ENCODE measurements at regions not wholly inside any gene's neighbourhood (a gene's known extent, or its start where the extent isn't known, plus 50 kb on each side); places are given as distances from the start of the nearest gene placed in this dataset.

- TF ChIP-seq CTCF (IDR thresholded peaks at IDR 0.05) (no peak), ZFX (IDR thresholded peaks at IDR 0.05; ENCODE audit: borderline replicate concordance) (no peak)
Measured at GRCh38 chr3:75863878-75864277, 78.5 kb upstream of the ZNF717 start.
